NCI-H774 (cell line): ENCODE measurements at regions not wholly inside any gene's neighbourhood (a gene's known extent, or its start where the extent isn't known, plus 50 kb on each side); places are given as distances from the start of the nearest gene placed in this dataset.

Source experiments
- DNase-seq: peaks from one replicate; lab custom pipeline; 2025; lab: John Stamatoyannopoulos, UW

GRCh38 chr14:49016381-49016780, 569.8 kb downstream of the RPS29 start:
- no peak for DNase-seq

- DNase-seq: no peak
These were observed 571.7 kb downstream of the RPS29 start for GRCh38 chr14:49014476-49014875.

- DNase-seq: no peak
These were observed 577.8 kb downstream of the RPS29 start for GRCh38 chr14:49008363-49008762.

- no peak for DNase-seq
These were observed 595.0 kb downstream of the RPS29 start for GRCh38 chr14:48991141-48991540.

- DNase-seq: no peak
These were observed 602.8 kb downstream of the RPS29 start for GRCh38 chr14:48983351-48983888.

GRCh38 chr14:48974994-48975393, 611.2 kb downstream of the RPS29 start:
- DNase-seq: no peak

- DNase-seq: no peak
These were observed 613.0 kb downstream of the RPS29 start for GRCh38 chr14:48973151-48973550.

GRCh38 chr14:48970943-48971342, 615.2 kb downstream of the RPS29 start:
- DNase-seq: no peak

GRCh38 chr14:48967419-48967818, 618.8 kb downstream of the RPS29 start:
- DNase-seq: no peak

GRCh38 chr14:48963231-48963790, 622.9 kb downstream of the RPS29 start:
- no peak for DNase-seq

GRCh38 chr14:48957486-48957885, 628.7 kb downstream of the RPS29 start:
- no peak for DNase-seq

- DNase-seq: no peak
These were observed 630.3 kb downstream of the RPS29 start for GRCh38 chr14:48955857-48956256.

- no peak for DNase-seq
These were observed 631.7 kb downstream of the RPS29 start for GRCh38 chr14:48954446-48954845.

- no peak for DNase-seq
These were observed 641.4 kb downstream of the RPS29 start for GRCh38 chr14:48944809-48945208.

GRCh38 chr14:48943913-48944312, 642.3 kb downstream of the RPS29 start:
- no peak for DNase-seq

- DNase-seq: no peak
These were observed 648.5 kb downstream of the RPS29 start for GRCh38 chr14:48937541-48938195.

- DNase-seq: no peak
These were observed 649.3 kb downstream of the RPS29 start for GRCh38 chr14:48936849-48937248.

GRCh38 chr14:48936362-48936761, 649.8 kb downstream of the RPS29 start:
- no peak for DNase-seq

- DNase-seq: no peak
These were observed 661.0 kb downstream of the RPS29 start for GRCh38 chr14:48925184-48925583.

GRCh38 chr14:48914921-48915320, 671.3 kb downstream of the RPS29 start:
- DNase-seq: no peak

- no peak for DNase-seq
These were observed 671.8 kb downstream of the RPS29 start for GRCh38 chr14:48914382-48914781.

GRCh38 chr14:48900565-48900964, 685.6 kb downstream of the RPS29 start:
- DNase-seq: no peak

GRCh38 chr14:48890333-48890732, 695.8 kb downstream of the RPS29 start:
- DNase-seq: no peak

- peak; percentile 35 for DNase-seq
These were observed 709.3 kb downstream of the RPS29 start for GRCh38 chr14:48876806-48877340.
